HEK293T (cell line): ENCODE measurements at regions not wholly inside any gene's neighbourhood (a gene's known extent, or its start where the extent isn't known, plus 50 kb on each side); places are given as distances from the start of the nearest gene placed in this dataset.

Experiments
- SP1 ChIP-seq: fragments of 450-650 bp; IDR thresholded peaks from 2 replicates; pipeline ENCODE4 v1.6.1; 2017
- SUZ12 ChIP-seq: fragments of 450-650 bp; IDR thresholded peaks from 2 replicates; pipeline ENCODE4 v1.6.1; 2016; ENCODE audit warnings: mild to moderate bottlenecking

GRCh38 chr5:42879291-42879690, 67.6 kb upstream of the SELENOP start:
- TF ChIP-seq SP1 (no peak), SUZ12 (no peak)
